Lower leg skin (tissue), 4 donors: ENCODE measurements at regions not wholly inside any gene's neighbourhood (a gene's known extent, or its start where the extent isn't known, plus 50 kb on each side); places are given as distances from the start of the nearest gene placed in this dataset.
"Not testable (repeated sequence)": the region's sequence is repeated elsewhere in the genome, so short reads cannot be mapped to it uniquely, and the experiment has no call there.

Source experiments
- DNase-seq, 2 donors: peaks; one replicate each; pipeline ENCODE4 v3.0.0-alpha.2; 2019; ENCODE audit warnings: low spot score in 2 of 2
- H3K4me3 ChIP-seq: fragments of 200-600 bp; sonication (generic); 2 replicates; pipeline ENCODE4 v1.5.1; 2017; ENCODE audit warnings: mild to moderate bottlenecking, low read depth; ENCODE audit not compliant: poor library complexity, severe bottlenecking
- POLR2A ChIP-seq, 2 donors: fragments of 450-650 bp; IDR thresholded peaks; one replicate each; pipeline ENCODE4 v1.6.1; 2016 to 2017; ENCODE audit warnings: antibody characterized with exemption in 2 of 2, mild to moderate bottlenecking in 1 of 2, moderate library complexity in 1 of 2
- WGBS, 2 donors: methylation state at CpG; one replicate each; pipeline ENCODE4 v1.1.5; 2018; 5-methylcytosine and 5-hydroxymethylcytosine counted together
- intact Hi-C: fragments of 100-400 bp; cut with DNase I; formaldehyde crosslinking; loops from one replicate; pipeline ENCODE4 v1.15.0; 2023; ENCODE audit warnings: low total_unique reads
- TF ChIP-seq, protein P1 (sequence below), 3 donors: fragments of 450-650 bp; IDR thresholded peaks; one replicate each; pipeline ENCODE4 v1.5.1; 2016; ENCODE audit warnings: antibody characterized with exemption in 3 of 3, mild to moderate bottlenecking in 3 of 3, moderate library complexity in 2 of 3

DNA sequence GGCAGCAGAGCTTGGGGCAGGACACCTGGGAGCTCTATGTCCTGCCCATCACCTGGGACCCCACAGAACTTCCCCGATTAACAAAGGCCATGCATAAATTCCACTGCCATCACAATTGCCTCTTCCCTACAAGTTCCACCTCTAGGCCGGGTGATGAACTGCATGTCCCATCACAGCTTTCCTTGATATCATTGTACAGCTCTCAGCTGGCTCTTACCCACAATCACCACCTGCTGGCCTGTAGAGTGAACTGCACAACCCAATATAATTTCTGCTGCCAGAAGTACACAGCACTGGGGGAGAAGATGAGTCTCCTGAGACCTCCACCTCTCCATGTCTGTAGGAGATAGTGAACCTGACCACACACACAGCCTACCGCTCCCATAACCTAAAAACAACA, 285.0 kb upstream of the AADAT start:
- intact Hi-C loops, result no loop called here
- WGBS, 2 donors, result 75 to 88% methylated on average over 3 of the region's 3 CpGs

DNA sequence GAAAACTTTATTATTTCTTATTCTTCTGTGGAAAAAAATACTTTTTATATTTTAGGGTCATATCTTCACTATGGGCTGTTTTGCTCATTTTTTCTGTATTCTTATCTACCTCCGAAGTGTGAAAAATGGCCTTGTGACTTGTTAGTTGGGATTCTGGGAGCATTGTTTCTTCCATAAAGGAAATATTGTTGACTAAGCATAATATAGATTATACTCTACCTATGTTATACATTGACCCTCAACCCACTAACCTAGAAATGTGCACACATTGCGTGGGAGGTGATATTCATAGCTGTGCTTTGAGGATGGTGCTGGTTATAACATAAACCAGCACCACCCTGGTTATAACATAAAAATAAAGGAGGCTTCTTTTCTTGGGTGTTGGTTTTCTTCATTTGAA, 259.2 kb upstream of the AADAT start:
- intact Hi-C loops, result no loop called here
- DNase-seq, result no peak
- no peak overlapping the region for H3K4me3 ChIP-seq
- TF ChIP-seq, protein P1, sequence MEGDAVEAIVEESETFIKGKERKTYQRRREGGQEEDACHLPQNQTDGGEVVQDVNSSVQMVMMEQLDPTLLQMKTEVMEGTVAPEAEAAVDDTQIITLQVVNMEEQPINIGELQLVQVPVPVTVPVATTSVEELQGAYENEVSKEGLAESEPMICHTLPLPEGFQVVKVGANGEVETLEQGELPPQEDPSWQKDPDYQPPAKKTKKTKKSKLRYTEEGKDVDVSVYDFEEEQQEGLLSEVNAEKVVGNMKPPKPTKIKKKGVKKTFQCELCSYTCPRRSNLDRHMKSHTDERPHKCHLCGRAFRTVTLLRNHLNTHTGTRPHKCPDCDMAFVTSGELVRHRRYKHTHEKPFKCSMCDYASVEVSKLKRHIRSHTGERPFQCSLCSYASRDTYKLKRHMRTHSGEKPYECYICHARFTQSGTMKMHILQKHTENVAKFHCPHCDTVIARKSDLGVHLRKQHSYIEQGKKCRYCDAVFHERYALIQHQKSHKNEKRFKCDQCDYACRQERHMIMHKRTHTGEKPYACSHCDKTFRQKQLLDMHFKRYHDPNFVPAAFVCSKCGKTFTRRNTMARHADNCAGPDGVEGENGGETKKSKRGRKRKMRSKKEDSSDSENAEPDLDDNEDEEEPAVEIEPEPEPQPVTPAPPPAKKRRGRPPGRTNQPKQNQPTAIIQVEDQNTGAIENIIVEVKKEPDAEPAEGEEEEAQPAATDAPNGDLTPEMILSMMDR (IDR thresholded peaks at IDR 0.05), result no peak
- TF ChIP-seq POLR2A (IDR thresholded peaks at IDR 0.05), result no peak
- WGBS, 2 donors, result 87 to 95% methylated on average over 2 of the region's 2 CpGs

More for the DNA sequence above, 285.0 kb upstream of the AADAT start:
- DNase-seq, result no peak
- no peak overlapping the region for H3K4me3 ChIP-seq
- TF ChIP-seq, protein P1 (IDR thresholded peaks at IDR 0.05), result no peak
- TF ChIP-seq POLR2A (IDR thresholded peaks at IDR 0.05), result no peak

GRCh38 chr4:170347191-170347590, 257.4 kb upstream of the AADAT start:
- intact Hi-C loops, H3K4me3 ChIP-seq, DNase-seq: not testable (repeated sequence)
- WGBS, 2 donors, result 30 to 39% methylated on average over 1 of the region's 1 CpG

DNA sequence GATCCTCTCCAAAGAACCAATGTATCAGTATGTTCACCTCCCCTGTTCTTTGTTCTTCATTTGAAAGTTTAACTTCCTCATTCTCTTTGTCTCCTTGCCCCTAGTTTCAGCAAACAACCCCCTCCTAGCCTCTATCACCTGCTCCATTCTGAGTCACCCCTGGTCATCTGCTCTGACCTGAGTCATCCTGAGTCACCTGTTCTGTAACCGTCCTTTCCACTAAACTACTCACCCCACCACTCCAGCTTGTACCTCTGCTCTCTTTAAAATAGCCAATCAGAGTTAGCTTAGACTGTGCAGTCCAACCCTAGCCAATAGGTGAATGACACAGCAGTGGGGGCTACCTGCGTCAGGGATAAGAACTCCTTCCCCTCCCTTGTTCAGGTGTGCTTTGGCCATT, 249.8 kb upstream of the AADAT start:
- whole genome bisulfite sequencing, 2 donors, result 87 to 96% methylated on average over 2 of the region's 2 CpGs
- TF ChIP-seq, protein P1 (IDR thresholded peaks at IDR 0.05), result no peak
- no peak for TF ChIP-seq POLR2A (IDR thresholded peaks at IDR 0.05)
- intact Hi-C loops, result no loop called here
- DNase-seq, result no peak
- H3K4me3 ChIP-seq, result no peak overlapping the region

DNA sequence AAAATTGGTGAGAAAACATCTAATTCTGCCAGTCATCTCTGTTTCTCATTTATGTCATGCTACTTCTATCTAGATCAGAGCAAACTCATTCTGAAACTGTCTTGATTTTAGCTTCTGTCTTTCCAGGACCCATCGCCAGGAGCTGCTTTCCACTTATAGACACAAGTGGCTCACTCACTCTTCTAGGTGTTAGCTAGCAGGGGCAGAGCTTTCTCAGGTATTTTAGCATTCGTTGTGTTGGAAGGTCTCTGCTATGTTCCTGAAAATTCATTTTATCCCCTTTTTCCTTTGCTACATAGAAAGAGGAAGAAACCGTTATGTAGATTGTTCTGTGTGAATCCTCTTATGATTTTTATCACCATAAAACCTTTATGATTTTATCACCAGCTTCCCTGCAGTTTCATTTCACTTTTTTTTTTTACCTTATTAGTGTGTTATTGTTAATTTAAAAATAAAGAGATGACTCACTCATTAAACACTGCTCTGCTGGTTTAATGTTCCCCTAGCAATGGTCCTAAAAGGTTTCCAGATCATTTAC, 246.6 kb upstream of the AADAT start:
- 70 to 73% methylated on average over 3 of the region's 3 CpGs for WGBS, 2 donors

GRCh38 chr4:170325599-170325998, 235.8 kb upstream of the AADAT start:
- intact Hi-C loops, result no loop called here
- no peak for TF ChIP-seq POLR2A (IDR thresholded peaks at IDR 0.05)
- TF ChIP-seq, protein P1 (IDR thresholded peaks at IDR 0.05), result no peak
- WGBS, 2 donors, result 64 to 77% methylated on average over 3 of the region's 3 CpGs
- no peak overlapping the region for H3K4me3 ChIP-seq
- no peak for DNase-seq

More for the DNA sequence above, 246.6 kb upstream of the AADAT start:
- TF ChIP-seq, protein P1 (IDR thresholded peaks at IDR 0.05), result no peak
- no peak for TF ChIP-seq POLR2A (IDR thresholded peaks at IDR 0.05)
- DNase-seq, result no peak
- H3K4me3 ChIP-seq, result no peak overlapping the region
- intact Hi-C loops, result no loop called here
